GM12891 (cell line): ENCODE measurements at regions not wholly inside any gene's neighbourhood (a gene's known extent, or its start where the extent isn't known, plus 50 kb on each side); places are given as distances from the start of the nearest gene placed in this dataset.

Experiments used
- POLR2AphosphoS5 ChIP-seq: IDR thresholded peaks from 2 replicates; pipeline ENCODE4 v1.6.1; 2011; ENCODE audit warnings: low read depth, low read length, control low read depth
- TAF1 ChIP-seq: IDR thresholded peaks from 2 replicates; pipeline ENCODE4 v1.6.1; 2011; ENCODE audit warnings: low read depth, low read length, control low read depth

DNA sequence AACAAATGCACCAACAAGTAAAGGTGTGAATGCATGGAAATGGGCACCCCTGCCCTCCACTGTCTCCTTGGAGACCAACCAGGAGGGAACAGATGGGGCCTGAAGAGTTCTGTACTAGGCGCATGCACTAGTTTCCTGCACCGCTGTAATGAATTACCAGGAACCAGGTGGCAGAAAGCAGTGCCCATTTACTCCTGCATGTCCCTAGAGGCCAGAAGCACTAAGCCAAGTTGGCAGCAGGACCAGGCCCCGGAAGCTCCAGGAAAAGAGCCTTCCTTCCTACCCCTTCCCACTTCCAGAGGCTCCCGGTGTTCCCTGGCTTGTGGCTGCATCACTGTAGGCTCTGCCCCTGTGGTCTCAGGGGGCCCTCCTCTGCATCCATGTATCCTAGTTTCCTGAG lies 237.5 kb upstream of the PPP2R2D start:
- TF ChIP-seq POLR2AphosphoS5: no peak
- no peak for TF ChIP-seq TAF1
